ENCODE measurements at regions not wholly inside any gene's neighbourhood (a gene's known extent, or its start where the extent isn't known, plus 50 kb on each side); places are given as distances from the start of the nearest gene placed in this dataset.

GRCh38 chr17:52710363-52710901 lies 551.9 kb upstream of the CA10 start:
- TF ChIP-seq, protein P1, sequence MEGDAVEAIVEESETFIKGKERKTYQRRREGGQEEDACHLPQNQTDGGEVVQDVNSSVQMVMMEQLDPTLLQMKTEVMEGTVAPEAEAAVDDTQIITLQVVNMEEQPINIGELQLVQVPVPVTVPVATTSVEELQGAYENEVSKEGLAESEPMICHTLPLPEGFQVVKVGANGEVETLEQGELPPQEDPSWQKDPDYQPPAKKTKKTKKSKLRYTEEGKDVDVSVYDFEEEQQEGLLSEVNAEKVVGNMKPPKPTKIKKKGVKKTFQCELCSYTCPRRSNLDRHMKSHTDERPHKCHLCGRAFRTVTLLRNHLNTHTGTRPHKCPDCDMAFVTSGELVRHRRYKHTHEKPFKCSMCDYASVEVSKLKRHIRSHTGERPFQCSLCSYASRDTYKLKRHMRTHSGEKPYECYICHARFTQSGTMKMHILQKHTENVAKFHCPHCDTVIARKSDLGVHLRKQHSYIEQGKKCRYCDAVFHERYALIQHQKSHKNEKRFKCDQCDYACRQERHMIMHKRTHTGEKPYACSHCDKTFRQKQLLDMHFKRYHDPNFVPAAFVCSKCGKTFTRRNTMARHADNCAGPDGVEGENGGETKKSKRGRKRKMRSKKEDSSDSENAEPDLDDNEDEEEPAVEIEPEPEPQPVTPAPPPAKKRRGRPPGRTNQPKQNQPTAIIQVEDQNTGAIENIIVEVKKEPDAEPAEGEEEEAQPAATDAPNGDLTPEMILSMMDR (conservative IDR thresholded peaks at IDR 0.05; ENCODE audit: low read depth, low read length): no peak
- H3K4me1 ChIP-seq (ENCODE audit: low read depth, poor library complexity, severe bottlenecking): no peaks in the 10 kb centered on the region
- no peaks in the 10 kb centered on the region for H3K27me3 ChIP-seq (ENCODE audit: insufficient read depth, low read depth)
- no peak overlapping the region for H3K4me2 ChIP-seq
- no peak overlapping the region for H2AFZ ChIP-seq (ENCODE audit: low read depth)
- H3K36me3 ChIP-seq (ENCODE audit: insufficient read depth): no peaks in the 10 kb centered on the region
- H3K4me3 ChIP-seq (IDR thresholded peaks at IDR 0.05; ENCODE audit: insufficient read depth, low read depth, low read length): no peak overlapping the region
- H3K79me2 ChIP-seq (ENCODE audit: insufficient read depth, low read depth): no peaks in the 10 kb centered on the region
- no peak overlapping the region for H3K9ac ChIP-seq
- no peaks in the 10 kb centered on the region for H4K20me1 ChIP-seq (ENCODE audit: insufficient read depth)
- H3K27ac ChIP-seq: no peak overlapping the region

GRCh38 chr17:52709724-52710123 lies 551.2 kb upstream of the CA10 start:
- H3K4me2 ChIP-seq: no peak overlapping the region
- H3K4me3 ChIP-seq (IDR thresholded peaks at IDR 0.05; ENCODE audit: insufficient read depth, low read depth, low read length): no peak overlapping the region
- H4K20me1 ChIP-seq (ENCODE audit: insufficient read depth): no peaks in the 10 kb centered on the region
- H3K36me3 ChIP-seq (ENCODE audit: insufficient read depth): no peaks in the 10 kb centered on the region
- no peaks in the 10 kb centered on the region for H3K4me1 ChIP-seq (ENCODE audit: low read depth, poor library complexity, severe bottlenecking)
- H3K27ac ChIP-seq: no peak overlapping the region
- no peak overlapping the region for H2AFZ ChIP-seq (ENCODE audit: low read depth)
- H3K27me3 ChIP-seq (ENCODE audit: insufficient read depth, low read depth): no peaks in the 10 kb centered on the region
- H3K9ac ChIP-seq: no peak overlapping the region
- no peaks in the 10 kb centered on the region for H3K79me2 ChIP-seq (ENCODE audit: insufficient read depth, low read depth)
- TF ChIP-seq, protein P1 (conservative IDR thresholded peaks at IDR 0.05; ENCODE audit: low read depth, low read length): no peak

DNA sequence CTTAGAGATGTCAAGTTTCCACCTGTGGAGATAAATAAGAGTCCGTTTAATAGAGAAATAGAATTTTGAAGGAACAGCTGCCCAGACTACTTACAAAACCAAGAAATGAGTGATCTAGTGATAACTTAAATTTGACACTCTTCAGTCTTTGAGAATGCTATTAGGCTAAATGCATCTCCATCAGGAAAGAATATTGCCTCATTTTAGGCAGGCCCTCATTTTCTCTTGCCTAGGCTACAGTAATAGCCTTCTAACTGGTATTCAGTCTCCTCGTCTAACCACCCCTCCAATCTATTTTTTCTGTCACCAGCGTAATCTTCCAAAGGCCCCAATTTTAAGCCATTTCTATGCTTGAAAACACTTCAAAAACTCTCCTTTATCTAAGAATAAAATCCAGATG lies 537.8 kb upstream of the CA10 start:
- Histone ChIP-seq H3K9ac (no peak overlapping the region), H3K27me3 (ENCODE audit: insufficient read depth, low read depth) (no peaks in the 10 kb centered on the region), H3K36me3 (ENCODE audit: insufficient read depth) (no peaks in the 10 kb centered on the region)

DNA sequence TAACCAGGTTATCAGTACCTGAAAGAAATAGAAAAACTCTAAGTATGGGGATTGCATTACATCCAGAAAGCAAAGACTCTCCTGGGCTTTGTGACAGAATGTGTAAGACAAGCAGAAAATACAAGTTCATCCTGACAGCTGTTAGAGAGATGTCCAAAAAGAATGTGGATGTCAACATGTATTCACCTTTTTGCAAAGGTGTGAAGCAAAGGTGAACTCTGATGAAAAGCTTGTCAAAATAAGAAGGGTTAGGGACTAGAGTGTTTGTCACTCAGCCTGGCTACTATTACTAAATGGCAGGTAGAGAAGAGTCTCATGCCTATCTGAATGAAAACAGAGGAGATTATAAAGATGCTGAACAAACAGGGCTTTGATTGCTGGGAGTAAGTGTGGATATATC lies 527.6 kb upstream of the CA10 start:
- H4K20me1 ChIP-seq (ENCODE audit: insufficient read depth): no peaks in the 10 kb centered on the region
- no peak overlapping the region for H3K9ac ChIP-seq
- H3K36me3 ChIP-seq (ENCODE audit: insufficient read depth): no peaks in the 10 kb centered on the region
- H3K79me2 ChIP-seq (ENCODE audit: insufficient read depth, low read depth): no peaks in the 10 kb centered on the region
- H3K4me1 ChIP-seq (ENCODE audit: low read depth, poor library complexity, severe bottlenecking): no peaks in the 10 kb centered on the region
- H3K27me3 ChIP-seq (ENCODE audit: insufficient read depth, low read depth): no peaks in the 10 kb centered on the region
- no peak overlapping the region for H2AFZ ChIP-seq (ENCODE audit: low read depth)
- H3K27ac ChIP-seq: no peak overlapping the region
- H3K4me3 ChIP-seq (IDR thresholded peaks at IDR 0.05; ENCODE audit: insufficient read depth, low read depth, low read length): no peak overlapping the region
- TF ChIP-seq, protein P1 (conservative IDR thresholded peaks at IDR 0.05; ENCODE audit: low read depth, low read length): no peak
- H3K4me2 ChIP-seq: no peak overlapping the region

More for the DNA sequence above, 537.8 kb upstream of the CA10 start:
- TF ChIP-seq, protein P1 (conservative IDR thresholded peaks at IDR 0.05; ENCODE audit: low read depth, low read length): no peak
- Histone ChIP-seq H3K4me2 (no peak overlapping the region), H4K20me1 (ENCODE audit: insufficient read depth) (no peaks in the 10 kb centered on the region), H3K4me3 (IDR thresholded peaks at IDR 0.05; ENCODE audit: insufficient read depth, low read depth, low read length) (no peak overlapping the region), H3K27ac (no peak overlapping the region), H2AFZ (ENCODE audit: low read depth) (no peak overlapping the region), H3K4me1 (ENCODE audit: low read depth, poor library complexity, severe bottlenecking) (no peaks in the 10 kb centered on the region), H3K79me2 (ENCODE audit: insufficient read depth, low read depth) (no peaks in the 10 kb centered on the region)
